ENCODE measurements at regions not wholly inside any gene's neighbourhood (a gene's known extent, or its start where the extent isn't known, plus 50 kb on each side); places are given as distances from the start of the nearest gene placed in this dataset.
"Not testable (repeated sequence)": the region's sequence is repeated elsewhere in the genome, so short reads cannot be mapped to it uniquely, and the experiment has no call there.

- DNase-seq, result not testable (repeated sequence)
Measured at GRCh38 chr20:25772437-25772836, 75.8 kb upstream of the ZNF337 start.

GRCh38 chr20:25771818-25772217 is 75.2 kb upstream of the ZNF337 start:
- not testable (repeated sequence) for DNase-seq

- no peak for DNase-seq
Measured at GRCh38 chr20:25761596-25761995, 64.9 kb upstream of the ZNF337 start.

GRCh38 chr20:25761046-25761445 is 64.4 kb upstream of the ZNF337 start:
- not testable (repeated sequence) for DNase-seq

GRCh38 chr20:25750765-25751696 is 54.4 kb upstream of the ZNF337 start:
- peak; percentile 42 to 55 for DNase-seq

DNA sequence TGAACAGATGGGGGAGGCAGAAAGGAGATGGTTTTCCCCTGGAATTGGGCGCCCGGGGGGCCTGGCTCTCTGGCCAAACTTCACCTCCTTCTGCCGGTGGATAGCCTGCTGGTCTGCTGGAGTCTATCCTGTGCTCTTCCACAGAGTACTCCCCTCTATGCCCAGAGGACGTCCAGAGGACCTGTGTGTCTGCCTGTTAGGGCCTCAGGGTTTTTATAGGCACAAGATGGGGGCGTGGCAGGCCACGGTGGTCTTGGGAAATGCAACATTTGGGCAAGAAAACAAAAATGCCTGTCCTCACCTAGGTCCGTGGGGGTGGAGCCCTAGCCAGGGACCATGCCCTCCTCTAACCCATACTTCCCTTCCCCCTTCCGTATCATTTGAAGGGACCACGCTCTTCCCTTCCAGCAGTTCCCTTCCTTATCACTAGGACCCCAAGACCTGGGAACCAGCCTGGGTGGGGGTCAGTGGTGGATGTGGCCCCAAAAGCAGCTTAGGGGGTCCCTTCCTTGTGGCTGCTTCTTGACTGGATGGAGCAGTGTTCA is 53.6 kb upstream of the ZNF337 start:
- no peak for DNase-seq

DNA sequence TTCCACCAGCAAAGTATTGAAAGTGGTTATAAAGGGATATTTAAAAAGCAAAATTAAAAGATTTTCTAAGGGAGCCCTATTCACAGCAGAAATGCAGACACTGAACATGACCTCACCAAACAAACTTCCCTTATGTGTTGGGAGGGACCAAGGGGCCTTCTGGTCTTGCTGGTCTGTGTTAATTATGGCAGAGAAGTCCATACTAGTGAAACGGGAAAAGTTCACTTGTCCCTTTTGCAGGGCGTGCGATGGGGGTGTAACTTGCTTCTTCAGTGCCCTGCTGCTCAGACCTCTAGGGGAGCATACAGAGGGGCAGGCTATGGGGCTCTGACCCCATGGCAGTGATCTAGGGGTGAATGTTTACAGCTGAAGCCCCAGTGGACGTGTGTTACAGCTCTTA is 53.0 kb upstream of the ZNF337 start:
- DNase-seq, result no peak
